Erythroblast (primary cell): ENCODE measurements at regions not wholly inside any gene's neighbourhood (a gene's known extent, or its start where the extent isn't known, plus 50 kb on each side); places are given as distances from the start of the nearest gene placed in this dataset.
"Not testable (repeated sequence)": the region's sequence is repeated elsewhere in the genome, so short reads cannot be mapped to it uniquely, and the experiment has no call there.

Experiments used
- DNase-seq, 2 experiments: peaks; one replicate each; lab custom pipeline; 2025; lab: John Stamatoyannopoulos, UW
- GATA1 ChIP-seq: IDR thresholded peaks from 2 replicates; pipeline ENCODE4 v1.6.1; 2011; ENCODE audit warnings: low read depth, mild to moderate bottlenecking, control low read depth, low read length, moderate library complexity
- POLR2A ChIP-seq: IDR thresholded peaks from 2 replicates; pipeline ENCODE4 v1.6.1; 2011; ENCODE audit warnings: mild to moderate bottlenecking, low read length

GRCh38 chr22:46026899-46027210 is 49.9 kb upstream of the WNT7B start:
- TF ChIP-seq GATA1 = no peak
- no peak for TF ChIP-seq POLR2A
- DNase-seq = no peak

- peak; percentile 24 to 25 for DNase-seq
- TF ChIP-seq GATA1 (no peak), POLR2A (peak; percentile 14)
Measured at GRCh38 chr22:46027211-46028105, 50.5 kb upstream of the WNT7B start.

GRCh38 chr22:46028106-46028991 is 51.4 kb upstream of the WNT7B start:
- TF ChIP-seq GATA1 (no peak), POLR2A (no peak)
- no peak for DNase-seq

GRCh38 chr22:46029036-46029435 is 52.1 kb upstream of the WNT7B start:
- TF ChIP-seq GATA1 (no peak), POLR2A (no peak)
- DNase-seq = no peak

- no peak for DNase-seq
- TF ChIP-seq POLR2A = no peak
- TF ChIP-seq GATA1 = no peak
Measured at GRCh38 chr22:46029574-46030200, 52.7 kb upstream of the WNT7B start.

GRCh38 chr22:46030231-46030880 is 53.4 kb upstream of the WNT7B start:
- TF ChIP-seq POLR2A = no peak
- no peak for TF ChIP-seq GATA1
- no peak for DNase-seq

GRCh38 chr22:46031066-46031465 is 54.1 kb upstream of the WNT7B start:
- TF ChIP-seq POLR2A (no peak), GATA1 (no peak)
- DNase-seq = no peak

- TF ChIP-seq GATA1 = no peak
- TF ChIP-seq POLR2A = no peak
- DNase-seq = no peak
Measured at GRCh38 chr22:46031557-46031956, 54.6 kb upstream of the WNT7B start.

- TF ChIP-seq GATA1 = no peak
- TF ChIP-seq POLR2A = no peak
- no peak for DNase-seq
Measured at GRCh38 chr22:46031965-46032851, 55.2 kb upstream of the WNT7B start.

- no peak for DNase-seq
- TF ChIP-seq POLR2A (no peak), GATA1 (no peak)
Measured at GRCh38 chr22:46033256-46034200, 56.6 kb upstream of the WNT7B start.

GRCh38 chr22:46034480-46034879 is 57.5 kb upstream of the WNT7B start:
- DNase-seq = not testable (repeated sequence)
